ENCODE measurements at regions not wholly inside any gene's neighbourhood (a gene's known extent, or its start where the extent isn't known, plus 50 kb on each side); places are given as distances from the start of the nearest gene placed in this dataset.

- no peak for DNase-seq
Observed at GRCh38 chr14:39948235-39948634, 516.0 kb upstream of the FBXO33 start.

GRCh38 chr14:39946807-39947206, 514.6 kb upstream of the FBXO33 start:
- no peak for DNase-seq

GRCh38 chr14:39939023-39939422, 506.8 kb upstream of the FBXO33 start:
- no peak for DNase-seq

- DNase-seq, result no peak
Observed at GRCh38 chr14:39912192-39913100, 480.2 kb upstream of the FBXO33 start.

- no peak for DNase-seq
Observed at GRCh38 chr14:39897657-39898056, 465.4 kb upstream of the FBXO33 start.

- no peak for DNase-seq
Observed at GRCh38 chr14:39890026-39890425, 457.8 kb upstream of the FBXO33 start.

- no peak for DNase-seq
Observed at GRCh38 chr14:39884091-39884490, 451.9 kb upstream of the FBXO33 start.

- no peak for DNase-seq
Observed at GRCh38 chr14:39880965-39881364, 448.7 kb upstream of the FBXO33 start.

- no peak for DNase-seq
Observed at GRCh38 chr14:39880106-39880695, 448.0 kb upstream of the FBXO33 start.

- DNase-seq, result no peak
Observed at GRCh38 chr14:39877577-39878190, 445.5 kb upstream of the FBXO33 start.

GRCh38 chr14:39876916-39877315, 444.7 kb upstream of the FBXO33 start:
- no peak for DNase-seq

- DNase-seq, result no peak
Observed at GRCh38 chr14:39875028-39875427, 442.8 kb upstream of the FBXO33 start.

- DNase-seq, result no peak
Observed at GRCh38 chr14:39873791-39874190, 441.6 kb upstream of the FBXO33 start.

GRCh38 chr14:39868949-39869348, 436.7 kb upstream of the FBXO33 start:
- no peak for DNase-seq

- no peak for DNase-seq
Observed at GRCh38 chr14:39868251-39868650, 436.0 kb upstream of the FBXO33 start.

GRCh38 chr14:39863441-39863840, 431.2 kb upstream of the FBXO33 start:
- no peak for DNase-seq

- DNase-seq, result no peak
Observed at GRCh38 chr14:39861696-39862095, 429.5 kb upstream of the FBXO33 start.

GRCh38 chr14:39861229-39861600, 429.0 kb upstream of the FBXO33 start:
- no peak for DNase-seq

- DNase-seq, result no peak
Observed at GRCh38 chr14:39860596-39861228, 428.5 kb upstream of the FBXO33 start.

GRCh38 chr14:39859314-39859713, 427.1 kb upstream of the FBXO33 start:
- DNase-seq, result no peak

- DNase-seq, result no peak
Observed at GRCh38 chr14:39857376-39858055, 425.3 kb upstream of the FBXO33 start.

- no peak for DNase-seq
Observed at GRCh38 chr14:39853441-39853840, 421.2 kb upstream of the FBXO33 start.

GRCh38 chr14:39851202-39851601, 419.0 kb upstream of the FBXO33 start:
- DNase-seq, result no peak
